Thyroid gland (tissue), 4 donors: ENCODE measurements at regions not wholly inside any gene's neighbourhood (a gene's known extent, or its start where the extent isn't known, plus 50 kb on each side); places are given as distances from the start of the nearest gene placed in this dataset.

ENCODE experiments used
- DNase-seq, 2 donors: peaks; one replicate each; pipeline ENCODE4 v3.0.0-alpha.2; 2019
- H3K27ac ChIP-seq, 3 donors: fragments of 200-600 bp; sonication (generic); 1 replicate in 2 of 3; 2 replicates in 1 of 3; pipeline ENCODE4 v1.5.1; 2016 to 2019; ENCODE audit warnings: mild to moderate bottlenecking in 1 of 3, moderate library complexity in 1 of 3
- H3K27me3 ChIP-seq: fragments of 200-600 bp; sonication (generic); one replicate; pipeline ENCODE4 v1.5.1; 2019
- H3K36me3 ChIP-seq, 2 donors: fragments of 200-600 bp; sonication (generic); one replicate each; pipeline ENCODE4 v1.5.1; 2016 to 2019
- H3K4me1 ChIP-seq, 2 donors: fragments of 200-600 bp; sonication (generic); one replicate each; pipeline ENCODE4 v1.5.1; 2017 to 2019
- H3K4me3 ChIP-seq, 3 donors: fragments of 200-600 bp; sonication (generic); replicated peaks in 1 of 3; 1 replicate in 2 of 3; 2 replicates in 1 of 3; pipeline ENCODE4 v1.5.1; 2016; ENCODE audit warnings: mild to moderate bottlenecking in 1 of 3
- H3K9me3 ChIP-seq: fragments of 200-600 bp; sonication (generic); one replicate; pipeline ENCODE4 v1.5.1; 2017
- CTCF ChIP-seq, 6 experiments: fragments of 200-600 bp in 3 of 6; fragments of 450-650 bp in 3 of 6; sonication (generic) in 3 of 6; IDR thresholded peaks; one replicate each; pipeline ENCODE4 v1.5.1; 2016 to 2019; ENCODE audit warnings: antibody characterized with exemption in 6 of 6, mild to moderate bottlenecking in 2 of 6, inconsistent platforms in 1 of 6, moderate library complexity in 1 of 6
- POLR2A ChIP-seq, 2 donors: fragments of 450-650 bp; IDR thresholded peaks; one replicate each; pipeline ENCODE4 v1.6.1; 2017; ENCODE audit warnings: antibody characterized with exemption in 2 of 2, mild to moderate bottlenecking in 2 of 2, moderate library complexity in 1 of 2
- WGBS, 2 donors: methylation state at CpG; one replicate each; pipeline ENCODE4 v1.1.5; 2017; 5-methylcytosine and 5-hydroxymethylcytosine counted together
- intact Hi-C: fragments of 100-400 bp; cut with DNase I; formaldehyde crosslinking; loops from one replicate; pipeline ENCODE4 v1.15.1; 2023

- H3K4me3 ChIP-seq = no peak overlapping the region
- no peak overlapping the region for H3K27ac ChIP-seq
- no peak for DNase-seq
- intact Hi-C loops = no loop called here
- no peaks in the 10 kb centered on the region for H3K9me3 ChIP-seq
- no peaks in the 10 kb centered on the region for H3K27me3 ChIP-seq
- TF ChIP-seq POLR2A (IDR thresholded peaks at IDR 0.05) (no peak), CTCF (IDR thresholded peaks at IDR 0.05) (no peak)
- no peaks in the 10 kb centered on the region for H3K36me3 ChIP-seq
- H3K4me1 ChIP-seq = no peaks in the 10 kb centered on the region
- 92 to 94% methylated on average over 2 of the region's 2 CpGs for WGBS, 2 donors
Measured at GRCh38 chr1:80072563-80072962, 1066.0 kb upstream of the ADGRL4 start.

GRCh38 chr1:80066060-80066459 lies 1059.5 kb upstream of the ADGRL4 start:
- intact Hi-C loops = no loop called here
- 60 to 75% methylated on average over 2 of the region's 2 CpGs for WGBS, 2 donors

GRCh38 chr1:80064524-80064923 lies 1058.0 kb upstream of the ADGRL4 start:
- intact Hi-C loops = no loop called here
- no peaks in the 10 kb centered on the region for H3K4me1 ChIP-seq
- no peak overlapping the region for H3K4me3 ChIP-seq
- H3K27me3 ChIP-seq = no peaks in the 10 kb centered on the region
- no peaks in the 10 kb centered on the region for H3K9me3 ChIP-seq
- no peak overlapping the region for H3K27ac ChIP-seq
- no peaks in the 10 kb centered on the region for H3K36me3 ChIP-seq
- TF ChIP-seq POLR2A (IDR thresholded peaks at IDR 0.05) (no peak), CTCF (IDR thresholded peaks at IDR 0.05) (no peak)
- no peak for DNase-seq
- 46 to 73% methylated on average over 2 of the region's 2 CpGs for WGBS, 2 donors

More at GRCh38 chr1:80066060-80066459, 1059.5 kb upstream of the ADGRL4 start:
- DNase-seq = no peak
- TF ChIP-seq CTCF (IDR thresholded peaks at IDR 0.05) (no peak), POLR2A (IDR thresholded peaks at IDR 0.05) (no peak)
- Histone ChIP-seq H3K27ac (no peak overlapping the region), H3K9me3 (no peaks in the 10 kb centered on the region), H3K4me1 (no peaks in the 10 kb centered on the region), H3K27me3 (no peaks in the 10 kb centered on the region), H3K4me3 (no peak overlapping the region), H3K36me3 (no peaks in the 10 kb centered on the region)

GRCh38 chr1:80059940-80060339 lies 1053.4 kb upstream of the ADGRL4 start:
- no peak for DNase-seq
- H3K9me3 ChIP-seq = no peaks in the 10 kb centered on the region
- H3K27me3 ChIP-seq = no peaks in the 10 kb centered on the region
- no peaks in the 10 kb centered on the region for H3K4me1 ChIP-seq
- H3K27ac ChIP-seq = no peak overlapping the region
- no peak overlapping the region for H3K4me3 ChIP-seq
- 85 to 88% methylated on average over 4 of the region's 4 CpGs for WGBS, 2 donors
- TF ChIP-seq CTCF (IDR thresholded peaks at IDR 0.05) (no peak), POLR2A (IDR thresholded peaks at IDR 0.05) (no peak)
- intact Hi-C loops = no loop called here
- H3K36me3 ChIP-seq = no peaks in the 10 kb centered on the region

- TF ChIP-seq POLR2A (IDR thresholded peaks at IDR 0.05) (no peak), CTCF (IDR thresholded peaks at IDR 0.05) (no peak)
- H3K9me3 ChIP-seq = no peaks in the 10 kb centered on the region
Measured at GRCh38 chr1:80056179-80056578, 1049.6 kb upstream of the ADGRL4 start.

More at GRCh38 chr1:80056179-80056578, 1049.6 kb upstream of the ADGRL4 start:
- no peaks in the 10 kb centered on the region for H3K27me3 ChIP-seq
- intact Hi-C loops = no loop called here
- H3K27ac ChIP-seq = no peak overlapping the region
- no peaks in the 10 kb centered on the region for H3K4me1 ChIP-seq
- DNase-seq = no peak
- H3K36me3 ChIP-seq = no peaks in the 10 kb centered on the region
- no peak overlapping the region for H3K4me3 ChIP-seq
